Activated naive CD4-positive, alpha-beta T cell treated with anti-CD3 and anti-CD28 coated beads, Interleukin-2, amount 10 ng/mL, durations not matched to agents 7 days and 5 days (primary cell): ENCODE measurements at regions not wholly inside any gene's neighbourhood (a gene's known extent, or its start where the extent isn't known, plus 50 kb on each side); places are given as distances from the start of the nearest gene placed in this dataset.
"Not testable (repeated sequence)": the region's sequence is repeated elsewhere in the genome, so short reads cannot be mapped to it uniquely, and the experiment has no call there.

Experiments
- CTCF ChIA-PET: fragments of 350-600 bp; sonication (Branson Sonifier 250); formaldehyde crosslinking; loops from one replicate; lab custom pipeline; 2021; ENCODE audit warnings: antibody characterized with exemption; lab: Charles Lee
- DNase-seq: peaks from one replicate; pipeline ENCODE4 v3.0.0-alpha.2; 2020
- H3K27ac Mint-ChIP-seq: one replicate; pipeline ENCODE4 v1.8.0; 2021; ENCODE audit warnings: mild to moderate bottlenecking, moderate library complexity, mixed read lengths
- H3K27me3 Mint-ChIP-seq: one replicate; pipeline ENCODE4 v1.8.0; 2021; ENCODE audit warnings: mild to moderate bottlenecking, mixed read lengths
- H3K36me3 Mint-ChIP-seq: one replicate; pipeline ENCODE4 v1.8.0; 2021; ENCODE audit warnings: mixed read lengths
- H3K4me1 Mint-ChIP-seq: one replicate; pipeline ENCODE4 v1.8.0; 2021; ENCODE audit warnings: mixed read lengths
- H3K4me3 Mint-ChIP-seq: one replicate; pipeline ENCODE4 v1.8.0; 2021; ENCODE audit warnings: mild to moderate bottlenecking, moderate library complexity, mixed read lengths
- H3K9me3 Mint-ChIP-seq: one replicate; pipeline ENCODE4 v1.8.0; 2021; ENCODE audit warnings: mixed read lengths

GRCh38 chr10:123221418-123221817 lies 67.2 kb downstream of the BUB3 start:
- DNase-seq: no peak
- no peaks in the 10 kb centered on the region for H3K27me3 Mint-ChIP-seq
- no peak overlapping the region for H3K27ac Mint-ChIP-seq
- H3K4me1 Mint-ChIP-seq: no peaks in the 10 kb centered on the region
- no peaks in the 10 kb centered on the region for H3K9me3 Mint-ChIP-seq
- peaks cover 5% of the 10 kb centered on the region for H3K36me3 Mint-ChIP-seq
- H3K4me3 Mint-ChIP-seq: no peak overlapping the region
- CTCF ChIA-PET: no interaction called here

GRCh38 chr10:123222832-123223231 lies 68.6 kb downstream of the BUB3 start:
- DNase-seq: no peak
- Mint-ChIP-seq H3K27ac (no peak overlapping the region), H3K4me1 (no peaks in the 10 kb centered on the region), H3K4me3 (no peak overlapping the region), H3K27me3 (no peaks in the 10 kb centered on the region), H3K9me3 (no peaks in the 10 kb centered on the region), H3K36me3 (peaks cover 5% of the 10 kb centered on the region)
- CTCF ChIA-PET: interaction anchor here (1.0 kb wide), 1 partner anchor 64 kb away, joined by 4 read pairs; no protein-coding TSS in a partner anchor

- no peaks in the 10 kb centered on the region for H3K4me1 Mint-ChIP-seq
- no peaks in the 10 kb centered on the region for H3K27me3 Mint-ChIP-seq
- no peak overlapping the region for H3K4me3 Mint-ChIP-seq
- CTCF ChIA-PET: no interaction called here
- H3K9me3 Mint-ChIP-seq: no peaks in the 10 kb centered on the region
- H3K27ac Mint-ChIP-seq: no peak overlapping the region
- H3K36me3 Mint-ChIP-seq: peaks cover 7% of the 10 kb centered on the region
- DNase-seq: no peak
These were observed 73.5 kb downstream of the BUB3 start for GRCh38 chr10:123227706-123228105.

- no peak for DNase-seq
- H3K36me3 Mint-ChIP-seq: peaks cover 9% of the 10 kb centered on the region
- peaks cover 10% of the 10 kb centered on the region for H3K9me3 Mint-ChIP-seq
- H3K27ac Mint-ChIP-seq: no peak overlapping the region
- H3K27me3 Mint-ChIP-seq: no peaks in the 10 kb centered on the region
- H3K4me3 Mint-ChIP-seq: no peak overlapping the region
- H3K4me1 Mint-ChIP-seq: no peaks in the 10 kb centered on the region
- CTCF ChIA-PET: interaction anchor here (0.9 kb wide), 1 partner anchor 10 kb away, joined by 3 read pairs; no protein-coding TSS in a partner anchor
These were observed 75.9 kb downstream of the BUB3 start for GRCh38 chr10:123229927-123230630.

GRCh38 chr10:123232879-123233278 lies 78.7 kb downstream of the BUB3 start:
- H3K9me3 Mint-ChIP-seq: peaks cover 17% of the 10 kb centered on the region
- H3K4me1 Mint-ChIP-seq, H3K27ac Mint-ChIP-seq, H3K4me3 Mint-ChIP-seq, H3K27me3 Mint-ChIP-seq, DNase-seq, CTCF ChIA-PET: not testable (repeated sequence)
- H3K36me3 Mint-ChIP-seq: peaks cover 12% of the 10 kb centered on the region

- peaks cover 17% of the 10 kb centered on the region for H3K9me3 Mint-ChIP-seq
- CTCF ChIA-PET, H3K27ac Mint-ChIP-seq, H3K27me3 Mint-ChIP-seq, DNase-seq, H3K4me3 Mint-ChIP-seq, H3K4me1 Mint-ChIP-seq: not testable (repeated sequence)
- peaks cover 12% of the 10 kb centered on the region for H3K36me3 Mint-ChIP-seq
These were observed 80.8 kb downstream of the BUB3 start for GRCh38 chr10:123235014-123235413.

- H3K27ac Mint-ChIP-seq: no peak overlapping the region
- peaks cover 17% of the 10 kb centered on the region for H3K9me3 Mint-ChIP-seq
- no peak overlapping the region for H3K4me3 Mint-ChIP-seq
- peaks cover 15% of the 10 kb centered on the region for H3K4me1 Mint-ChIP-seq
- CTCF ChIA-PET: no interaction called here
- no peaks in the 10 kb centered on the region for H3K27me3 Mint-ChIP-seq
- DNase-seq: no peak
- H3K36me3 Mint-ChIP-seq: peaks cover 8% of the 10 kb centered on the region
These were observed 81.9 kb downstream of the BUB3 start for GRCh38 chr10:123236126-123236525.

- no peak for DNase-seq
- Mint-ChIP-seq H3K27ac (peak overlapping the region; percentile 52), H3K4me3 (no peak overlapping the region), H3K9me3 (peaks cover 7% of the 10 kb centered on the region), H3K27me3 (no peaks in the 10 kb centered on the region), H3K36me3 (peaks cover 6% of the 10 kb centered on the region), H3K4me1 (peaks cover 35% of the 10 kb centered on the region)
- CTCF ChIA-PET: interaction anchor here (0.9 kb wide), 1 partner anchor 10 kb away, joined by 3 read pairs; no protein-coding TSS in a partner anchor
These were observed 86.0 kb downstream of the BUB3 start for GRCh38 chr10:123240250-123240649.

- no peaks in the 10 kb centered on the region for H3K27me3 Mint-ChIP-seq
- DNase-seq: no peak
- CTCF ChIA-PET: interaction anchor here (0.6 kb wide), 1 partner anchor 22 kb away, joined by 3 read pairs; no protein-coding TSS in a partner anchor
- H3K4me1 Mint-ChIP-seq: peaks cover 35% of the 10 kb centered on the region
- peaks cover 2% of the 10 kb centered on the region for H3K9me3 Mint-ChIP-seq
- H3K27ac Mint-ChIP-seq: peak overlapping the region; percentile 98
- H3K36me3 Mint-ChIP-seq: peaks cover 4% of the 10 kb centered on the region
- H3K4me3 Mint-ChIP-seq: no peak overlapping the region
These were observed 86.6 kb downstream of the BUB3 start for GRCh38 chr10:123240776-123241175.

GRCh38 chr10:123241391-123242141 lies 87.4 kb downstream of the BUB3 start:
- Mint-ChIP-seq H3K27ac (peak overlapping the region; percentile 98), H3K36me3 (peaks cover 4% of the 10 kb centered on the region), H3K27me3 (no peaks in the 10 kb centered on the region), H3K9me3 (peaks cover 2% of the 10 kb centered on the region), H3K4me1 (peaks cover 35% of the 10 kb centered on the region), H3K4me3 (no peak overlapping the region)
- CTCF ChIA-PET: interaction anchor here (0.9 to 1.0 kb wide), 2 partner anchors 36 to 86 kb away, joined by 3 read pairs; no protein-coding TSS in a partner anchor
- DNase-seq: peak; percentile 71

GRCh38 chr10:123244747-123245146 lies 90.5 kb downstream of the BUB3 start:
- H3K36me3 Mint-ChIP-seq: peaks cover 4% of the 10 kb centered on the region
- H3K27me3 Mint-ChIP-seq: no peaks in the 10 kb centered on the region
- H3K9me3 Mint-ChIP-seq: peaks cover 2% of the 10 kb centered on the region
- no peak for DNase-seq
- H3K27ac Mint-ChIP-seq: no peak overlapping the region
- CTCF ChIA-PET: no interaction called here
- H3K4me3 Mint-ChIP-seq: no peak overlapping the region
- H3K4me1 Mint-ChIP-seq: peaks cover 38% of the 10 kb centered on the region

GRCh38 chr10:123245264-123245663 lies 91.1 kb downstream of the BUB3 start:
- Mint-ChIP-seq H3K4me1 (peaks cover 32% of the 10 kb centered on the region), H3K4me3 (no peak overlapping the region), H3K27me3 (no peaks in the 10 kb centered on the region), H3K27ac (no peak overlapping the region), H3K36me3 (peaks cover 4% of the 10 kb centered on the region), H3K9me3 (peaks cover 2% of the 10 kb centered on the region)
- CTCF ChIA-PET: no interaction called here
- DNase-seq: no peak

- H3K27me3 Mint-ChIP-seq: peaks cover 6% of the 10 kb centered on the region
- no peaks in the 10 kb centered on the region for H3K9me3 Mint-ChIP-seq
- no peak overlapping the region for H3K4me3 Mint-ChIP-seq
- no peaks in the 10 kb centered on the region for H3K36me3 Mint-ChIP-seq
- no peak overlapping the region for H3K27ac Mint-ChIP-seq
- no peak for DNase-seq
- CTCF ChIA-PET: no interaction called here
- peaks cover 4% of the 10 kb centered on the region for H3K4me1 Mint-ChIP-seq
These were observed 95.7 kb downstream of the BUB3 start for GRCh38 chr10:123249894-123250293.

GRCh38 chr10:123250640-123251039 lies 96.4 kb downstream of the BUB3 start:
- Mint-ChIP-seq H3K27ac (no peak overlapping the region), H3K27me3 (peaks cover 6% of the 10 kb centered on the region), H3K36me3 (no peaks in the 10 kb centered on the region), H3K4me1 (peaks cover 4% of the 10 kb centered on the region), H3K4me3 (no peak overlapping the region), H3K9me3 (no peaks in the 10 kb centered on the region)
- no peak for DNase-seq
- CTCF ChIA-PET: no interaction called here
